ENCODE measurements at regions not wholly inside any gene's neighbourhood (a gene's known extent, or its start where the extent isn't known, plus 50 kb on each side); places are given as distances from the start of the nearest gene placed in this dataset.
"Not testable (repeated sequence)": the region's sequence is repeated elsewhere in the genome, so short reads cannot be mapped to it uniquely, and the experiment has no call there.

DNA sequence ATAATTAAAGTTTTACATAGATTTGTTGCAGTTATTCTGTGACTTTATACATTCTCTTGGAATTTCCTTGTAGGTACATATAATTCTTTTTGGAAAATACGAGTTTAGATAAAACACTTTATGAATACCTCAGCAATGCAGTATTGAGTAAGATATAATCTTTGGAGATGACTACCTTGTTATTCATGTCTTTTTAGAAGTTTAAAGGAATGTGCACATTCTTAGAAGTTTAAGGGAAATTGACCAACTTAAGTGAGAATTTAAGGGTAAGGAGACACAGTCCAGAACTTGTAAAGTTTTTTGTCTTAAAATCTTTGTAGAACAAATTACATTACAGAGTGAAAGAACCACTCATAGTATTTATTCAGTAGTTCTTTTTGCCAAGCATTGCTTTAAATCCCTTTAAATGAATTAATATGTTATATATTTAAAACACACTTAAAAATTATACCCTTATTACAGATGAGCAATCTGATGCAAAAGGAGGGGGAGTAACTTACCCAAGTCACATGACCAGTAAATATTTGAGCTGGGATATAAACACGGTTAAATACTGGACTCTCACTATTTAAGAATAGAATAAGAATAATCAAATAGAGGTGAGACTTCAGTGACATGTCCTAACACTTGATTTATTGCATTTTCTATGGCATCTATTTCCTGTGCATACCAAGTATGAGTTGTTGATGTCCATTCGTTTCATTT is 139.5 kb upstream of the FERD3L start:
- DNase-seq (ENCODE audit: low spot score), result no peak
- TF ChIP-seq CTCF (IDR thresholded peaks at IDR 0.05; ENCODE audit: extremely low read depth, insufficient read depth, missing control alignments), result no peak
- in situ Hi-C loops (cut with MboI; ENCODE audit: low pct_unique_long_range_greater_than_20kb, low sequenced_read_pairs, unreplicated experiment), result no loop called here

DNA sequence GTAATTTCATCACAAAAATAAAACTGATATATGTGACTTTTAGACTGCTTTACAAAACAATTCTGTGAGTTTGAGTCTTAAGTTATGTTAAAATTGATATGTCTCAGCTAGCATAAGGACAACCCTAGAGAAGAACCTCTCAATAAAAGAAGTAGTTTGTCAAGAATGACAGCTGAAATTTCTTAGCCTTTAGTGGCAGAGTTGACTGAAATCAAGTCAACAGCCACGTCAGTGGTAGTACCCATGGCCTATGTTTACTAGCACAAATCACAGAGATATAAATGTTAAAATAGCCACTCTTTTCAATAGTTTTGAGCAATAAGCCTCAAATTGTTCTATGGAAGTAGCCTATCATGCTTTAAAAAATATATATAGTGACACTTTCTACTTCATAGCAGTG is 138.9 kb upstream of the FERD3L start:
- no peak for DNase-seq (ENCODE audit: low spot score)
- TF ChIP-seq CTCF (IDR thresholded peaks at IDR 0.05; ENCODE audit: extremely low read depth, insufficient read depth, missing control alignments), result no peak
- in situ Hi-C loops (cut with MboI; ENCODE audit: low pct_unique_long_range_greater_than_20kb, low sequenced_read_pairs, unreplicated experiment), result no loop called here

DNA sequence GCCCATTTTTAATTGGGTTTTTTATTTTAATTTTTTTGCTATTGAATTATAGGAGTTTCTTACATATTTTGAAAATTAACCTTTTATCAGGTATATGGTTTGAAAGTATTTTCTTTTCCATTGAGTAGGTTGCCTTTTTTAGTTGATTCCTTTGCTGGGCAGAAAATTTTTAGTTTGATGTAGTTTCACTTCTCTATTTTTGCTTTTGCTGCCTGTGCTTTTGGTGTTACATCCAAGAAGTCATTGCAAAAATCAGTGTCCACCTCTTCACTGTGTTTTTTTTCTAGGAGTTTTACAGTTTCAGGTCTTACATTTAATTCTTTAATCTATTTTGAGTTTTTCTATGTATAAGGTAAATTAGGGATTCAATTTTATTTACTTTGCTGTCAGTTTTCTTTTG is 129.8 kb upstream of the FERD3L start:
- no peak for DNase-seq (ENCODE audit: low spot score)
- in situ Hi-C loops (cut with MboI; ENCODE audit: low pct_unique_long_range_greater_than_20kb, low sequenced_read_pairs, unreplicated experiment), result no loop called here
- no peak for TF ChIP-seq CTCF (IDR thresholded peaks at IDR 0.05; ENCODE audit: extremely low read depth, insufficient read depth, missing control alignments)

- in situ Hi-C loops (cut with MboI; ENCODE audit: low pct_unique_long_range_greater_than_20kb, low sequenced_read_pairs, unreplicated experiment), result not testable (repeated sequence)
Measured at GRCh38 chr7:19272329-19272728, 127.1 kb upstream of the FERD3L start.

DNA sequence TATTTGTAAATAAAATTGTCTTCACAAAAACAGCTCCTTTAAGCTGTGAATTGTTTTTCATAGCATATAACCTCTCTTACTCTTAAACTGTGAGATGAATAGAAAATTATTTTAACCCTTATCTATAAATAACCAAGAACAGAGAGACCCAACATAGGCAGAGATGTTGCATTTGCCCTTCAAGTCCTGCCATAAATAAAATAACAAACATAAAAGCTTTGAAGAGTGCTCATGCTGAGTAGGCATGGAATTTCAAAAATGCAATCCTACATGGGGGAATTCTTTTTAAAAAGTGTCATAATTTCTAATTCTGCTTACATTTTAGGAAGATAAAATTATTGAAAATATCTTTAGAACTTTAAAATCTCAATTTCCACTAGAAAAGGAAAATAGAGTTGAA is 124.1 kb upstream of the FERD3L start:
- in situ Hi-C loops (cut with MboI; ENCODE audit: low pct_unique_long_range_greater_than_20kb, low sequenced_read_pairs, unreplicated experiment), result no loop called here
- no peak for TF ChIP-seq CTCF (IDR thresholded peaks at IDR 0.05; ENCODE audit: extremely low read depth, insufficient read depth, missing control alignments)
- no peak for DNase-seq (ENCODE audit: low spot score)

More at GRCh38 chr7:19272329-19272728, 127.1 kb upstream of the FERD3L start:
- not testable (repeated sequence) for DNase-seq (ENCODE audit: low spot score)

DNA sequence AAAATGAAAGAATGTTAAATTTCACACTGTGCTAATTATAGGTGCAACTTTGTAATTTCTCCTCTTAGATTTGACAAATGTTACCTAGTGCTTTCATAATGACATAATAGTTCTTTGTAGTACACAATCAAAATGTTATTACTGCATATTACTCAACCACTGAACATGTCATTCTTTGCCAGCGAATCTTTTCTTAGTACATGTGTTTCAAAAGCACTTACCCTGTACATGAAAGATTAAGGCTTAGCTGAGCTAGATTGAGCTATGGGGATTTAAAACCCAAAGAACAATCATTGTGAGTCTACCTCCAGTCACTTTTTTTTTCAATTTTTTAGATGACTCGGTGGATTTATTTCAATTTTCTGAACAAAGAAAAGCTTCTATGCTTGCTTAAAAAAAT is 123.5 kb upstream of the FERD3L start:
- in situ Hi-C loops (cut with MboI; ENCODE audit: low pct_unique_long_range_greater_than_20kb, low sequenced_read_pairs, unreplicated experiment), result no loop called here
- TF ChIP-seq CTCF (IDR thresholded peaks at IDR 0.05; ENCODE audit: extremely low read depth, insufficient read depth, missing control alignments), result no peak
- no peak for DNase-seq (ENCODE audit: low spot score)

- in situ Hi-C loops (cut with MboI; ENCODE audit: low pct_unique_long_range_greater_than_20kb, low sequenced_read_pairs, unreplicated experiment), result no loop called here
- no peak for DNase-seq (ENCODE audit: low spot score)
- no peak for TF ChIP-seq CTCF (IDR thresholded peaks at IDR 0.05; ENCODE audit: extremely low read depth, insufficient read depth, missing control alignments)
Measured at GRCh38 chr7:19262826-19263225, 117.6 kb upstream of the FERD3L start.

All from GM13977 (cell line).